IPS DF 6.9 (cell line): ENCODE measurements at regions not wholly inside any gene's neighbourhood (a gene's known extent, or its start where the extent isn't known, plus 50 kb on each side); places are given as distances from the start of the nearest gene placed in this dataset.

ENCODE experiments used
- DNase-seq: peaks from one replicate; pipeline ENCODE4 v3.0.0-alpha.2; 2013; ENCODE audit warnings: low read depth, low spot score
- H3K27ac ChIP-seq: one replicate; pipeline ENCODE4 v1.5.1; 2013; ENCODE audit warnings: low read length, control low read depth
- H3K27me3 ChIP-seq: 2 replicates; pipeline ENCODE4 v1.6.1; 2013; ENCODE audit warnings: mild to moderate bottlenecking, low read length; ENCODE audit not compliant: control insufficient read depth, insufficient read depth
- H3K36me3 ChIP-seq: 2 replicates; pipeline ENCODE4 v1.6.1; 2013; ENCODE audit warnings: low read length; ENCODE audit not compliant: control insufficient read depth, insufficient read depth
- H3K4me1 ChIP-seq: 2 replicates; pipeline ENCODE4 v1.6.1; 2013; ENCODE audit warnings: low read length; ENCODE audit not compliant: control insufficient read depth, insufficient read depth
- H3K4me3 ChIP-seq: 2 replicates; pipeline ENCODE4 v1.5.1; 2013; ENCODE audit warnings: mild to moderate bottlenecking, low read length
- H3K9me3 ChIP-seq: 2 replicates; pipeline ENCODE4 v1.6.1; 2013; ENCODE audit warnings: low read length, inconsistent platforms; ENCODE audit not compliant: control insufficient read depth, insufficient read depth
- WGBS: extraction: QIAGEN DNeasy Blood & Tissue Kit; methylation state at CpG from one replicate; pipeline ENCODE4 v1.1.7; 2013; ENCODE audit warnings: mixed read lengths, missing lambda C conversion rate; ENCODE audit not compliant: insufficient read length, insufficient coverage; 5-methylcytosine and 5-hydroxymethylcytosine counted together

DNA sequence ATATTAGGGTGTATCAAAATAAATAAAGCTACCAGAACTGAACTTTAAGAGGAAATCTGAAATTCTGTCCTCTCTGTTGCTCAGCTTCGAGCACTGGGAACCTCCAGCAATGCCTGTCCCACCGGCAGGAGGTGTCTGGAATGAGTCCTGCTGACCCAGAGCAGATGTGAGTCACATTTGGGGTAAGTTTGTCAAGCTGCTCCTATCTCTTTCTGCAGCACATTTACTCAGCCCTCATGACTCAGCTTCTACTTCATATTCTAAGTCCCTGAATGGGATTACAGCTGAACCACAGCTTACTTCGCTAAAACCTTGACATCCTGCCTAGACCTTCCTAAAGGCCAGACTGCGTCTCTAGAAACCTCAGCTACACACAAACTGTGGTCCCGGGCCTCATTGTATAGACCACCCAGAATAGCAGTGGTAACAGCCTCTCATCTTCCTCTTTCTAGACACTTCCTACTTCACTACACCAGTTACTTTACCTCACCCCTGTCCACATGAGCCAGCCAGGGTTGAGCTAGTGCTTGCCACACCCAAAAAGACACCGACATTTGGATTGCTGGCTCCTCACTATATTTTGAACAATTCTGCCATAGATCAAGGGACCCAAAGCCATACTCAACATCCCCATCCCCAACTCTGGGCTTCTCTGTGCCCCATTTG is 109.6 kb upstream of the TMCO5A start:
- Histone ChIP-seq H3K9me3 (no peaks in the 10 kb centered on the region), H3K4me1 (no peaks in the 10 kb centered on the region), H3K27ac (no peak overlapping the region), H3K27me3 (no peaks in the 10 kb centered on the region), H3K36me3 (no peaks in the 10 kb centered on the region), H3K4me3 (no peak overlapping the region)
- no CpG with 5 or more reads among the region's 6 CpGs for WGBS
- no peak for DNase-seq

DNA sequence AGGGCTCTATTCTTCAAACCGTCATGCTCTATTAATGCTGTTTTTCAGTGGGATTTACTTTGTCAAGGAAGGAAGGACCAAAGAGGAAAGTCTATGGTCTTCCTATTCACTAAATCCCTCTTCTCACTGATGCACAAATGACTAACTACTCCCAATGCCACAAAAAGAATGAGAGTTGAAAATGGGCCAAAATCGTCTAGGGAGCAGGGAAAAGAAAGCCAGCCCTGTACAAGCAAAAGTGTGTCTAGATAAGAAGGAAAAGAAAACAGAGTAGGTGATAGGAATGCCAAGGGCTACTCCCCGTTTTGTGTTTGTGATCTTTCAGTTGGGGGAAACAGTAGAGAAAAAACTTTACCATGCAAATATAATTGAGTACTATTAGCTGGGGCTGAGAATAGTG is 97.2 kb upstream of the TMCO5A start:
- no peaks in the 10 kb centered on the region for H3K36me3 ChIP-seq
- DNase-seq, result no peak
- no peak overlapping the region for H3K4me3 ChIP-seq
- H3K4me1 ChIP-seq, result no peaks in the 10 kb centered on the region
- H3K9me3 ChIP-seq, result no peaks in the 10 kb centered on the region
- H3K27ac ChIP-seq, result no peak overlapping the region
- H3K27me3 ChIP-seq, result no peaks in the 10 kb centered on the region
- WGBS, result no CpG with 5 or more reads among the region's 3 CpGs

DNA sequence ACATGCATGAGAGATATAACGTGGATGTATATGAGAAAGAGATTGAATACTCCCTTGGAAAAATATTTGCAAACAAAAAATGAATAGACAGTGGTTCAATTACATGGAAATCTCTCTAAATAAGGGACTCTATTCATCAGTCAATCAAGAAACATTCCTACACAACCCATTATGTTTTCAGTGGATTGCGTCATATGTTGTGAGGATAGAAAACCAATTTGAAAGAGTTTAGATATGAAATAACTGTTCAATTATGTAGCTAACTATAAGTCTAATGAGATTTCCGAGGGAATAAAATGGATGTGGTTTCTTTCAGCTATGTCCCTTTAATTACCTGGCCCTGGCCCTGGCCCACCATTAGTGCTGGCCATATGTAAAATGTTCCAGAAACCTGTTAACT is 86.7 kb upstream of the TMCO5A start:
- no peaks in the 10 kb centered on the region for H3K36me3 ChIP-seq
- no CpG with 5 or more reads among the region's 3 CpGs for WGBS
- H3K27me3 ChIP-seq, result no peaks in the 10 kb centered on the region
- H3K4me1 ChIP-seq, result no peaks in the 10 kb centered on the region
- no peaks in the 10 kb centered on the region for H3K9me3 ChIP-seq
- no peak overlapping the region for H3K27ac ChIP-seq
- no peak overlapping the region for H3K4me3 ChIP-seq
- no peak for DNase-seq

DNA sequence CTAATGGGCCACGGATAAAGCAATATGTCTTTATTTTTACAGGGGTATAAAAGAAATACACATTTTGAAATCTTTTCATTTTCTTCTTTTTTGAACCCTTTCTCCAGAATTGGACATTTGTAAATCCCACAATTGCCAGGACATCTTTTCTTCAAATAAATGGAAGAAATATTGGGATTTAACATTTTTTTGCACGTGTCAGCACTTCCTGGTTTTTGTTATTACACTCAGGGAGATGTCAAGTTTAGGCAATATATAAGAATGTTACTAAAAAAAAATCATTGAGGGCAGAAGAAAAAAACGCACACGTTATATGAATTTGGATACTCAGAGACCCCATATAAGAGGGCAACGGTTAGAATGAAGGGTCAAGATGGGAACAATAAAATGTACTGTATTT is 78.3 kb upstream of the TMCO5A start:
- no peaks in the 10 kb centered on the region for H3K9me3 ChIP-seq
- no peak for DNase-seq
- no peak overlapping the region for H3K4me3 ChIP-seq
- no CpG with 5 or more reads among the region's 5 CpGs for WGBS
- H3K27me3 ChIP-seq, result no peaks in the 10 kb centered on the region
- no peak overlapping the region for H3K27ac ChIP-seq
- no peaks in the 10 kb centered on the region for H3K36me3 ChIP-seq
- no peaks in the 10 kb centered on the region for H3K4me1 ChIP-seq

DNA sequence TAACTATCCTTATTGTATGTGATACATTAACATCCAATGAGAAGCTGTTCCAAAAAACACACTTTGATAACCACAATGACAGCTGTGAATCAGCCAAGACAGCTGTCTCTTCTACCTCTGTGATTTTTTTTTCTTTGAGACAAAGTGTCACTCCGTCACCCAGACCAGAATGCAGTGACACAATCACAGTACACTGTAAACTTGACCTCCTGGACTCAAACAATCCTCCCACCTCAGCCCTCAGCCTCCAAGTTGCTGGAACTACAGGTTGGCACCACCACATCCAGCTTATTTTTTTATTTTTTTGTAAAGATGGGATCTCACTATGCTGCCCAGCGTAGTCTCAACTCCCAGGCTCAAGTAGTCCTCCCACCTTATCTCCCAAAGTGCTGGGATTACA is 73.5 kb upstream of the TMCO5A start:
- WGBS, result no CpG with 5 or more reads among the region's 2 CpGs
- H3K27me3 ChIP-seq, result no peaks in the 10 kb centered on the region
- H3K4me1 ChIP-seq, result no peaks in the 10 kb centered on the region
- DNase-seq, result no peak
- H3K9me3 ChIP-seq, result no peaks in the 10 kb centered on the region
- H3K4me3 ChIP-seq, result no peak overlapping the region
- H3K27ac ChIP-seq, result no peak overlapping the region
- H3K36me3 ChIP-seq, result no peaks in the 10 kb centered on the region

DNA sequence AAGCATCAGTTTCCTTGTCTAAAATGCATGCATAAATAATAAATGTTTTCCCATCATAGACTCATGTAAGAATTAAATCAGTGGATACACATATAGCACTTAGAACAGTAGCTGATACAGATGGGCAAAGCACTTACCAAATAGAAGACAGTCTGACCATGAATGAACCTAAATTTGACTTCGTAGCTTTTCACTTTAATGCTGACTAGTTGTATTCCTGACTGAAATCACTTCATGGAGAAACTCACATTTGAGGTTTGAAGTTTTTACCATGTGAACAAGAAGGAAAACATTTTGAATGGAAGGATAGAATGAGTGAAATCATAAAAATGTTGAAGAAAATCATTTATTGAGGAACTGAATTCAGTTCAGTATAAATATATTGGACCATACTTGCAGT is 68.8 kb upstream of the TMCO5A start:
- no CpG with 5 or more reads among the region's 1 CpG for WGBS
- Histone ChIP-seq H3K9me3 (no peaks in the 10 kb centered on the region), H3K4me3 (no peak overlapping the region), H3K4me1 (no peaks in the 10 kb centered on the region), H3K27ac (no peak overlapping the region), H3K27me3 (no peaks in the 10 kb centered on the region), H3K36me3 (no peaks in the 10 kb centered on the region)
- DNase-seq, result no peak

DNA sequence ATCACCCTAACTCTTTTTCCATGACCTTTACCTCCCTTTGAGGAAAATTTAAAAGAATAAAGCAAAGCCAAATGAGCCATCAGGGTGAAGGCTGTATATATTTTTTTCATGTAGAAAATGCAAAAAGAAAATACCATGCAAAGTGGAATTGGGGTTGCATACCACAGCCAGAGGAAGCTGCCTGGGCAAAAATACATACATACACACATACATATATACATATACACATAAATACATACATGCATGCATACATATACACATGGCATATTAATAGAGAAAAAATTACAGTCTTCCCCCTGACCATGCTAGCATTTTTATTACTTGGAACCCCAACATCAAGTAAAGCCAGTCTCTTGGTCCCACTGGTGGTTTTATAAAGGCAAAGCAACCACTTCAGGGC is 63.7 kb upstream of the TMCO5A start:
- Histone ChIP-seq H3K36me3 (no peaks in the 10 kb centered on the region), H3K27me3 (no peaks in the 10 kb centered on the region), H3K27ac (no peak overlapping the region), H3K4me1 (no peaks in the 10 kb centered on the region), H3K4me3 (no peak overlapping the region), H3K9me3 (no peaks in the 10 kb centered on the region)
- DNase-seq, result no peak

DNA sequence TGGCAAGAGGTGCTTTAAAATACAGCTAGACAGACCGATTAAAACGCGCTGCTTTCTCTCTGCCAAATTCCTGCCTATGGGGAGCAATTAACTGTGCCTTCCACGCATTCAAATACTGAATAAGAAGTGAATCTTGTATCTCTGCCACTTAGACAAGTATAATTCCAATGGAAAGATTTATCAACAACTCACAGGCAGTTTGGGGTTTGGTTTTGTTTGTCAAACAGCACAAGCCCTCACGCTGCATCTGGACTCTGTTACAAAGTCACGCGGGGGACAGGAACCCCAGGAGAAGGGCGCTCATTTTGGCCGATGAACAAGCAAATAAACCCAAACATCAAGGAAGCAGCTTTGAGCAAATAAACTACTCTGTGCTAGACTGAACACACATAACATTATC is 61.8 kb upstream of the TMCO5A start:
- Histone ChIP-seq H3K36me3 (no peaks in the 10 kb centered on the region), H3K27me3 (no peaks in the 10 kb centered on the region), H3K4me3 (no peak overlapping the region), H3K4me1 (no peaks in the 10 kb centered on the region), H3K27ac (no peak overlapping the region), H3K9me3 (no peaks in the 10 kb centered on the region)
- no peak for DNase-seq
- WGBS, result no CpG with 5 or more reads among the region's 9 CpGs

DNA sequence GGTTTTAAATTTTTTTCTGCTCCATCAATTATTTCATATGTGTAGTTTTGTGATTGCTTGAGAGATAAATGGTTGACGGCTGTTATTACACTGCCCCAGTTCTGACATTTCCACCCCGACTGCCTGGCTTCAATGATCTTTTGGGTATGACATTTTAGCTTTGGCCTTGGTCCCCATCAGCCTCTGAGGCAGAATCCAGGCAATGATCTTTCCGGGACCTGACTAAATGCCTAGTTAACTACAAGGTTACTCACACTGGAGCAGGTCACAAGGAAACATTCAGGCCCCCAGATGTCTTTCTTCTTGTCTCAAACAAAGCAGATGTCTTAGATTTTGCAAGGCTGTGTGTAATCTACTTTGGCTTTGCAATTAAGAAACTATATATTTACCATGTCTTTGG is 61.1 kb upstream of the TMCO5A start:
- no peak for DNase-seq
- no peak overlapping the region for H3K27ac ChIP-seq

DNA sequence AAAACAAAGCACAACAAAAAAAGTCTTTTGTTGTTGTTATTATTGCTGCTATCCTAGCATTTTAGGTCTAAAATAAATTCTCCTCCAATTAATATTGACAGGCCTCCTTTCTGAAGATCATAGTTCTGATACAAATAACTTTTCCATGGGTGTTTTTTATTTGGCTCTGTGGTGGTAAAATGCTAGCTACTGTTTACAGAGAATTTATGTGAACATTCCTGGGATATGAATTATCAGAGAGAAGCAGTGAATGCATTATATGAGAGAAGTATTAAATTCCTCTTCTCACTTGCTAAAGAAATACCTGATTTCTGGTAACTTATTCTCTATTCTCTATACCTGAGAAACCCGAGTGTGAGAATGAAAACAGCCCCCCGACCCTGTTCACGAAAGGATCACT is 57.5 kb upstream of the TMCO5A start:
- Histone ChIP-seq H3K27me3 (no peaks in the 10 kb centered on the region), H3K4me3 (no peak overlapping the region), H3K27ac (no peak overlapping the region), H3K36me3 (no peaks in the 10 kb centered on the region), H3K9me3 (no peaks in the 10 kb centered on the region), H3K4me1 (no peaks in the 10 kb centered on the region)
- no CpG with 5 or more reads among the region's 3 CpGs for WGBS
- DNase-seq, result no peak

More for the DNA sequence above, 61.1 kb upstream of the TMCO5A start:
- H3K9me3 ChIP-seq, result no peaks in the 10 kb centered on the region
- H3K27me3 ChIP-seq, result no peaks in the 10 kb centered on the region
- no peaks in the 10 kb centered on the region for H3K4me1 ChIP-seq
- no peaks in the 10 kb centered on the region for H3K36me3 ChIP-seq
- H3K4me3 ChIP-seq, result no peak overlapping the region
- WGBS, result no CpG with 5 or more reads among the region's 3 CpGs

DNA sequence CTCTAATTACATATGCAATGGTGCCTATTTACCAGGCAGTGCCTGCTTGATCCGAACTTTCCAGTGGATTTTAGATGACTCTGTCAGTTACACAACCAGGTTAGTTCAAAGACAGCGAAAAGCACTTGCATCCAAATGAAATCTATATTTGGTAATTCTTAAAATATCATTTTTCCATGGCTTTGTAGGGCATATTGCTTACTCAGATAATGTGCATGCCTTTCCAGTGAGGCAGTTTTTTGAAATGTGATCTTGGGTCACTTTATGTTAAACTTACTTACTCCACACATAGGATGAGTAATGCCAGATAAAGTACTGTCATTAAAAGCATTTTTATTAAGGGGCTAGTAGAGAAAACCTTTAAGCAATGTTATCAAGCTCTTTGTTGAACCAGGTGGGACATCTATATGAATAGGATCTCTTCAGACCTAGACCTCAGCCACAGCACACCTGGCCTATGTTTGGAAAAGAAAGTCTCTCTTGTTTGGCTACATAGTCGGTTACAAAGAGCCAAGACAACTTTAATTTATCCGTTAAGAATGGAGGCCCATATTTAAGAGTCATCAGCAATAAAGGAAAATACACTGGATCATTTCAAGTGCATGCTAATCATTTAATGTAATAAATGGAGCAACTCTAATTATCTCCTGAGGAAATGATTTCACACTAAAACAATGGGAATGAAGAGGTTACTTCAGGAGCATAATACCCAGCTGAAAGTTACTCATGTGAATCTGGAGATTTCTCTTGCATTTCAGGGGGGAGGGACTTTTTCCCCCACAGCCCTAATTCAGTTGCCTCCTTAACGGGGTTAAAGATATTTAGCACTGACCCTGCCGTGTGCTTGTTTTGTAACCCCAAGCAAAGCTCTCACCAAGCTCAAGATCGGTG is 56.3 kb upstream of the TMCO5A start:
- H3K36me3 ChIP-seq, result no peaks in the 10 kb centered on the region
- no peak for DNase-seq
- no CpG with 5 or more reads among the region's 7 CpGs for WGBS

More for the DNA sequence above, 56.3 kb upstream of the TMCO5A start:
- no peaks in the 10 kb centered on the region for H3K9me3 ChIP-seq
- no peak overlapping the region for H3K27ac ChIP-seq
- no peaks in the 10 kb centered on the region for H3K27me3 ChIP-seq
- no peak overlapping the region for H3K4me3 ChIP-seq
- no peaks in the 10 kb centered on the region for H3K4me1 ChIP-seq
